SU-DHL-6 (cell line): ENCODE measurements at regions not wholly inside any gene's neighbourhood (a gene's known extent, or its start where the extent isn't known, plus 50 kb on each side); places are given as distances from the start of the nearest gene placed in this dataset.

Experiments
- EZH2phosphoT487 ChIP-seq: fragments of 200-600 bp; sonication (generic), shearing (Covaris generic); conservative IDR thresholded peaks from 2 replicates; pipeline ENCODE4 v1.6.1; 2018; ENCODE audit warnings: mild to moderate bottlenecking, antibody characterized with exemption, low read length, moderate library complexity, mixed read lengths
- TF ChIP-seq, protein P1 (sequence below): fragments of 200-600 bp; sonication (generic); IDR thresholded peaks from one replicate; pipeline ENCODE4 v1.5.1; 2017; ENCODE audit warnings: antibody characterized with exemption, mild to moderate bottlenecking, low read length, moderate library complexity; ENCODE audit not compliant: insufficient read depth, poor library complexity, severe bottlenecking

DNA sequence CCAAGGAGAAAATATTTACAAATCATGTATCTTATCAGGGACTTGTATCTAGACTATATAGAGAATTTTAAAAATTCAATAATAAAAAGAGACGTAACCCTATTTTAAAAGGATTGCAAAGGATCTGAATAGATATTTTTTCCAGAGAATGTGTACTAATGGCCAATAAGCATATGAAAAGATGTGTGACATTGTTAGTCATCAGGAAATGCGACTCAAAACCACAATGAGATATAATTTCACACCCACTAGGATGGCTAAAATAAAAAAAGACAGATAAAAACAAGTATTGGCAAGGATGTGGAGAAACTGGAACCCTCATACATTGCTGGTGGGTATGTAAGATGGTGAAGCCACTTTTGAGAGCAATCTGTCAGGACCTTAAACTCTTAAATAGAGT lies 141.9 kb upstream of the BMP4 start:
- TF ChIP-seq, protein P1, sequence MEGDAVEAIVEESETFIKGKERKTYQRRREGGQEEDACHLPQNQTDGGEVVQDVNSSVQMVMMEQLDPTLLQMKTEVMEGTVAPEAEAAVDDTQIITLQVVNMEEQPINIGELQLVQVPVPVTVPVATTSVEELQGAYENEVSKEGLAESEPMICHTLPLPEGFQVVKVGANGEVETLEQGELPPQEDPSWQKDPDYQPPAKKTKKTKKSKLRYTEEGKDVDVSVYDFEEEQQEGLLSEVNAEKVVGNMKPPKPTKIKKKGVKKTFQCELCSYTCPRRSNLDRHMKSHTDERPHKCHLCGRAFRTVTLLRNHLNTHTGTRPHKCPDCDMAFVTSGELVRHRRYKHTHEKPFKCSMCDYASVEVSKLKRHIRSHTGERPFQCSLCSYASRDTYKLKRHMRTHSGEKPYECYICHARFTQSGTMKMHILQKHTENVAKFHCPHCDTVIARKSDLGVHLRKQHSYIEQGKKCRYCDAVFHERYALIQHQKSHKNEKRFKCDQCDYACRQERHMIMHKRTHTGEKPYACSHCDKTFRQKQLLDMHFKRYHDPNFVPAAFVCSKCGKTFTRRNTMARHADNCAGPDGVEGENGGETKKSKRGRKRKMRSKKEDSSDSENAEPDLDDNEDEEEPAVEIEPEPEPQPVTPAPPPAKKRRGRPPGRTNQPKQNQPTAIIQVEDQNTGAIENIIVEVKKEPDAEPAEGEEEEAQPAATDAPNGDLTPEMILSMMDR: no peak
- no peak for TF ChIP-seq EZH2phosphoT487
